Epithelial cell of proximal tubule (primary cell): ENCODE measurements at regions not wholly inside any gene's neighbourhood (a gene's known extent, or its start where the extent isn't known, plus 50 kb on each side); places are given as distances from the start of the nearest gene placed in this dataset.

Source experiments
- DNase-seq: peaks from one replicate; pipeline ENCODE4 v3.0.0-alpha.2; 2011; ENCODE audit warnings: low read depth
- H3K4me3 ChIP-seq: 2 replicates; pipeline ENCODE4 v1.5.1; 2011; ENCODE audit warnings: low read depth, mild to moderate bottlenecking, low read length
- CTCF ChIP-seq: conservative IDR thresholded peaks from 2 replicates; pipeline ENCODE4 v1.5.1; 2012; ENCODE audit warnings: low read depth, mild to moderate bottlenecking, low read length

- TF ChIP-seq CTCF, result no peak
- no peak overlapping the region for H3K4me3 ChIP-seq
- DNase-seq, result no peak
Measured at GRCh38 chr1:22273686-22274681, 131.1 kb upstream of the WNT4 start.

- DNase-seq, result no peak
- peak; percentile 2 for TF ChIP-seq CTCF
- no peak overlapping the region for H3K4me3 ChIP-seq
Measured at GRCh38 chr1:22275167-22275566, 132.3 kb upstream of the WNT4 start.

- peak; percentile 84 for TF ChIP-seq CTCF
- DNase-seq, result no peak
- no peak overlapping the region for H3K4me3 ChIP-seq
Measured at GRCh38 chr1:22275626-22276395, 132.9 kb upstream of the WNT4 start.

GRCh38 chr1:22276396-22276748, 133.5 kb upstream of the WNT4 start:
- no peak overlapping the region for H3K4me3 ChIP-seq
- DNase-seq, result no peak
- no peak for TF ChIP-seq CTCF

- no peak for TF ChIP-seq CTCF
- H3K4me3 ChIP-seq, result no peak overlapping the region
- DNase-seq, result no peak
Measured at GRCh38 chr1:22277662-22278061, 134.8 kb upstream of the WNT4 start.

- no peak overlapping the region for H3K4me3 ChIP-seq
- DNase-seq, result no peak
Measured at GRCh38 chr1:22279735-22280134, 136.8 kb upstream of the WNT4 start.

More at GRCh38 chr1:22279735-22280134, 136.8 kb upstream of the WNT4 start:
- no peak for TF ChIP-seq CTCF
